ENCODE measurements at regions not wholly inside any gene's neighbourhood (a gene's known extent, or its start where the extent isn't known, plus 50 kb on each side); places are given as distances from the start of the nearest gene placed in this dataset.

DNA sequence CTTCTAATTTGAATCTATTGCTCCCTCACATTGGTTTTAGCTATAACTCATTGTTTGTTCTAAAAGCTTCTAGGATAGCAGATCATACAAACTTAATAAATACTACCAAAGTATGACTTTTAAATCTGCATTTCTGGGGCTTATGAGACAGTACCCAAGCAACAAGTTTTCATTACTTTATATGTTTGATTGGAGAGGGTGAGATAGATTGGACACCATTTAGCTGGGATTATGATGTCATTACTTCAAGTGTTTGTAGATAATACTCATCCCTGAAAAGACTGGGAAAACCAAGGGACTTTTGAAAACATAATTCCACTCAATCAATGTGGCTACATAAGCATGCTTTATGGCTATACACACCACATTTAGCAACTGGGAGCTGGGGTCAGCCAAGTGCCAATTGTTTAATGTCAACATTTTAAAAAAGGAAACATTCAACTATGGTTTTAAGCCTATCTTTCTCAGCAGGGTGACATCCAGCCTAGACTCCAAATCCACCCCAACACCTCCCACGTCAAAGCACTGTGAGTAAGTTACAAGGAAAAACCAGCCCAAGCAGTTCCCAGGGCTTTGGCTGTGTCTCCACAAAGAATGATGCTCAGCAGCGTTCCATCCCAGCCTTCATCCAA lies 119.9 kb downstream of the ETAA1 start:
- DNase-seq: peak; percentile 84

- DNase-seq: no peak
These were observed 125.0 kb downstream of the ETAA1 start for GRCh38 chr2:67522148-67522547.

DNA sequence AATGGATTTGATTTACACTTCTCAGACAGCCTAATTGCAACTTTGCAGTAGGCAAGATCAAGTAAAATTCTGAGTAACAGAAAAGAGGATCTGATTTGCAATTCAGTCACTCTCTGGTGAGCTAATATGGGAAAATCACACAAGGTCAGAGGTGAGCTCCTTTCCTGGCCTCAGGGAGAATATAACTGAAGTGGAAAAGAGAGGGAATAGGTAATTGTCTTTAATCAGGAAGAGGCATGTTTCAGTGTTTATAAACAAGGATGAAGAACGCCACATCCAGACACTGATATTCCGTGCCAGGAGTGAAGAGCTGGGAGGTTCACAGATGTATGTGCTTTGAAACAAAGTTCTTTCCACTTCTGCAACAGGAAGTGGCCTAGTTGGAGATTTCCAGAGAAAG lies 127.1 kb downstream of the ETAA1 start:
- DNase-seq: no peak

DNA sequence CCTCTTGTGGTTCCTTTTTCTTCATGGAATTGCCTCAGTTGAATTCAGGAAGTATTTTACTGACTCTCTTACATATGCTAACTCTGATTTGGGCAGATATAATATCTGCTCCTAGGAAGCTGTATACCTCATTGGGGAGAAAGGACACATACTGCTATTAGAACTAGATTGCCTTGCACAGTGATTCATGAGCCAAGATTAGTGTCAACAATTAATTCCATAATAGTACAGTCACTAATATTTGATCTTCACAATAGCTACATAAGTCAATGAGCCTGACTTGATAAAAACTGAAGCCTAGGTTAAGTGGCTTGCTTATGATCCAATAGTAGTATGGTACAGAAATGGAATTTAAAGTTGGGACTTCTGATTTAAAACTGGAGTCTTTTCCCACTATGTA lies 127.6 kb downstream of the ETAA1 start:
- no peak for DNase-seq

GRCh38 chr2:67526283-67526682 lies 129.2 kb downstream of the ETAA1 start:
- peak; percentile 58 for DNase-seq

- DNase-seq: no peak
These were observed 131.2 kb downstream of the ETAA1 start for GRCh38 chr2:67528320-67528719.

- no peak for DNase-seq
These were observed 135.3 kb downstream of the ETAA1 start for GRCh38 chr2:67532387-67532786.

GRCh38 chr2:67534745-67535144 lies 137.6 kb downstream of the ETAA1 start:
- no peak for DNase-seq

- DNase-seq: no peak
These were observed 143.8 kb downstream of the ETAA1 start for GRCh38 chr2:67540962-67541361.

GRCh38 chr2:67544286-67544685 lies 147.2 kb downstream of the ETAA1 start:
- no peak for DNase-seq

GRCh38 chr2:67548317-67549201 lies 151.4 kb downstream of the ETAA1 start:
- no peak for DNase-seq

DNA sequence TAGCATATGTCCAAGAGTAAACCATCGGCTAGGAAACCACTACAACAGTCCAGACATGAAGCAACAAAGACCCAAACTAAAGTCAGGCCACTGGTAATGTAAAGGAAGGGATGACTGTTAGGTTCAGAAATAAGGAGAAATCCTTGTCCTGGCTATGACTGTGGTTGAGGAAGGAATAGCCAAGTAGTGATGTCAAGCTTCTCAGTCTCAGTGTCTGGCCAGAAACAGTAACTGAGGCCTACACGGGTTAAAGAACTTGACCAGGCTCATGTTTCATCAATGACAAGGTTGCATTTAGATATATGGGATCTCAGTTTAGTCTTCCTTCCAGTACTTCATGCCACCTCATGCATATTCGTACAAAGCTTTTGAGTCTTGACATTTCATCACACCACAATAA lies 162.0 kb downstream of the ETAA1 start:
- no peak for DNase-seq

- no peak for DNase-seq
These were observed 163.8 kb downstream of the ETAA1 start for GRCh38 chr2:67560771-67561456.

- peak; percentile 52 for DNase-seq
These were observed 164.4 kb downstream of the ETAA1 start for GRCh38 chr2:67561457-67561965.

DNA sequence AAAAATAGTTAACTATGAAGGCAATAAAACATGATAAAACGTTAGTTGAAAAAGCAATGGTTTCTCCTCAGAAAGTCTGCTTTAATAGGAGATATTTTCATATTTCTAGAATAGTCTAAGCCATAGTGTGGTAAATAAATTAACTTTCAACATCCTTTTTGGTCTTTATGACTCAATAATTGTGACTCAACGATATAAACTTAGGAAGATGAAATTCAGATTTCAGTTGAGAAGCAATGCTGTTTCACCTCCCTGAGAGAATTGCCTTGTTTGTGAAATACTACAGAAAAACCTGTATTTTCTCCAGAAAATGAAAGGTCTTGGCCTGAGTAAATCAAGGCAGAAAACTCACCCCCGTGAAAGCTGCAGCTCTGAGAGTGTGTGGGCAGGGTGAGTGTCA lies 166.9 kb downstream of the ETAA1 start:
- peak; percentile 44 for DNase-seq

DNA sequence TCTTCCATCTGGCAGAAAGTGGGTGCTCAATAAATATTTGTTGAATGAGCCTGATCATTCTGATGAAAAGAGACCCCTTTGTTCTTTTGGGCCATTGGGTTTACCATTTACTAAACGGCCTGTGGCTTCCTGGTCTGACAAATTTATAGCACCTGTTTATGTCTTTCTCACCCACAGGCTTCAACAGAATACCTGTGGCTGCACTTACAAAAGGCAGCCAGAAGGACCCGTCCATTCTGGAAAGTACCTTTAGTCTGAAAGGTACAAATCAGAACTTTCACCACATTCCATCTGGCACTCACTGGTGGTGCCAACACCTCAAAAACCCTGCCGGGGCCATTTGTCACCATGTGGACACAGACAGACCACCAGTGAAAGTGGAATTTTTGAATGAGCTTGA lies 167.5 kb downstream of the ETAA1 start:
- DNase-seq: no peak

DNA sequence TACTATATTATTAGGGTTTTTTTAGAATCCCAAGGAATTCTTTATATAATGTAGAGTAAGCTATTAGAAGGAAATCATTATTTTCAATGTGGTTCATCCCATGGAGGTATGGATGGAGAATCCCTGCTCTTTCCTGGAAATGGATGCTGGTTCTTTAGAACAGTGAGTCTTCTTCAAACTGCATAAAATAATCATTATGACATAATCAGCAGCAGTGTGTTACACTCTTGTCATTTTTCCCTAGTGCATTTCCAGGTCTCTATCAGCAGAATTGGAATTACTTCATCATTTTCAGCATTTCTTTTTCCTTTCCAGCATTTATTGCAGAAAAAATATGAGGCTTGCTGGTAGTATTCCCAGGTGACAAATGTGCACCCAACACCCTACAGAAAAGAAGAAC lies 168.1 kb downstream of the ETAA1 start:
- DNase-seq: no peak

- DNase-seq: peak; percentile 56
These were observed 168.6 kb downstream of the ETAA1 start for GRCh38 chr2:67565761-67566160.

DNA sequence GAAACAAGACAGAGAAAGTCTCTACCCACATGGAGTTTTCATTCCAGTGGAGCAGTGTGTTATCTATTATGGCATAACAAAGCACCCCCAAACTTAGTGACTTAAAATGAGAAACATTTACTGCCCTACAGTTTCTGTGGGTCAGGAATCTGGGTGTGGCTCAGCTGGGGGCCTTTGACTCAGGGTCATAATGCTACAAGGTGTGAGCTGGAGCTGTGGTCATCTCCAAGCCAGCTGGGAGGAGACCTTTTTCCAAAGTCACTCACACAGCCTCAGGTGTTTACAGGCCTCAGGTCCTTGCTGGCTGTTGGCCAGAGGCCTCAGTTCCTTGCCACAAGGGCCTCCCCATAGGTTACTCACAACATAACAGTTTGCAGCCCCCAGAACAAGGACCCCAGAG lies 169.2 kb downstream of the ETAA1 start:
- no peak for DNase-seq

GRCh38 chr2:67566958-67567635 lies 170.0 kb downstream of the ETAA1 start:
- no peak for DNase-seq

- no peak for DNase-seq
These were observed 170.8 kb downstream of the ETAA1 start for GRCh38 chr2:67567886-67568285.

- DNase-seq: no peak
These were observed 173.5 kb downstream of the ETAA1 start for GRCh38 chr2:67570611-67571010.

Data from fibroblast of skin of abdomen (primary cell).